AG04450 (cell line): ENCODE measurements at regions not wholly inside any gene's neighbourhood (a gene's known extent, or its start where the extent isn't known, plus 50 kb on each side); places are given as distances from the start of the nearest gene placed in this dataset.

ENCODE experiments used
- CTCF ChIA-PET: fragments of 300-600, 350-600 bp; formaldehyde crosslinking; extraction: SDS; loops from one replicate; lab custom pipeline; 2022; ENCODE audit warnings: antibody characterized with exemption, inconsistent platforms; lab: Charles Lee
- POLR2A ChIA-PET: fragments of 350-600 bp; formaldehyde crosslinking; extraction: SDS; loops from one replicate; lab custom pipeline; 2021; ENCODE audit warnings: antibody characterized with exemption, inconsistent platforms; lab: Yijun Ruan, JAX
- DNase-seq: peaks from one replicate; pipeline ENCODE4 v3.0.0-alpha.2; 2011; ENCODE audit warnings: low read depth, low spot score
- H3K27ac ChIP-seq: one replicate; pipeline ENCODE4 v1.5.1; 2012; ENCODE audit warnings: low read depth, low read length, control low read depth
- H3K27me3 ChIP-seq: one replicate; pipeline ENCODE4 v1.6.0; 2012; ENCODE audit warnings: low read length; ENCODE audit not compliant: control insufficient read depth, insufficient read depth
- H3K4me3 ChIP-seq: 2 replicates; pipeline ENCODE4 v1.5.1; 2011; ENCODE audit warnings: mild to moderate bottlenecking, low read depth, low read length, control low read depth
- H3K9me3 ChIP-seq: 2 replicates; pipeline ENCODE4 v1.5.1; 2012; ENCODE audit warnings: low read length; ENCODE audit not compliant: control insufficient read depth, insufficient read depth
- TF ChIP-seq, protein P1 (sequence below): IDR thresholded peaks from 2 replicates; pipeline ENCODE4 v1.5.1; 2011; ENCODE audit warnings: low read depth, low read length, control low read depth, inconsistent platforms

DNA sequence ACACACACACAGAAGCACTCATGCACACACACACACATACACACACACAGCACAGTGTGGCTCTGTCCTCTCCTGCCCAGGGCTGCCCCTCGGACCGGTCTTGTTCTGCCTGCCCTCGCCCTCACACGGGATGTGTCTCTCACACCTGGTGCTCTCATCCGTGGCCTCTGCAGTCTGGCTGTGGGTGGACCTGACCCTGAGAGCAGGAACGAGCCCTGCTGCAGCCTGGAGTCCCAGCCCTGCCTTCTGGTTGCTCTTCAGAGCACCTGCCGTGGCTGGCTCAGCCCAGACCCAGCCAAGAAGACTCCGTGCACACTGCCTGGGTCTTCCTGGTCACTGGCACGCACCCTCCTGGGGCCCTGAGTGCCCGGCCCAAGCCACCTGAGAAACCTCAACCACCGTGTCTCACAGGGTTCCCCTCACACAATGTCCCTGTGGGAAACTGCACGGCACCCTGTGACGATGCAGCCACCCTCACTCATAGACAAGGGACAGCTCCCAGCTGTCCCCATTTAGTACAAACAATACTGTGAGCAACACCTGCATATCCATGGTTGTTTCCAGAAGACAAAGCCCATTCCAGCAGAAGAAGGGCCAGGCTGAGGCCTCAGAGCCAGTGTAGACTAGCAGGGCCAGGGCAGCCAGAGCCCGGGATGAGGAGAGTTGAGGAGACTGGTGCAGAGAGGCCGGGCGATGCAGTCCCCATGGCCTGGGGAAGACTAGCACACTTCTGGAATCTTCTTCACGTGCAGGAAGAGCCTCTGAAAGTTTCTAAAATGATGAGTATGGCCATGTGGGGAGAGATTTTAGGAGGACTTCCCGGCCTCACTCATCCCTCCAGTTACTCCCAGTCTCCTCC, 234.0 kb downstream of the NPHP4 start:
- peaks cover 42% of the 10 kb centered on the region for H3K9me3 ChIP-seq
- ChIA-PET CTCF (no interaction called here), POLR2A (no interaction called here)
- TF ChIP-seq, protein P1, sequence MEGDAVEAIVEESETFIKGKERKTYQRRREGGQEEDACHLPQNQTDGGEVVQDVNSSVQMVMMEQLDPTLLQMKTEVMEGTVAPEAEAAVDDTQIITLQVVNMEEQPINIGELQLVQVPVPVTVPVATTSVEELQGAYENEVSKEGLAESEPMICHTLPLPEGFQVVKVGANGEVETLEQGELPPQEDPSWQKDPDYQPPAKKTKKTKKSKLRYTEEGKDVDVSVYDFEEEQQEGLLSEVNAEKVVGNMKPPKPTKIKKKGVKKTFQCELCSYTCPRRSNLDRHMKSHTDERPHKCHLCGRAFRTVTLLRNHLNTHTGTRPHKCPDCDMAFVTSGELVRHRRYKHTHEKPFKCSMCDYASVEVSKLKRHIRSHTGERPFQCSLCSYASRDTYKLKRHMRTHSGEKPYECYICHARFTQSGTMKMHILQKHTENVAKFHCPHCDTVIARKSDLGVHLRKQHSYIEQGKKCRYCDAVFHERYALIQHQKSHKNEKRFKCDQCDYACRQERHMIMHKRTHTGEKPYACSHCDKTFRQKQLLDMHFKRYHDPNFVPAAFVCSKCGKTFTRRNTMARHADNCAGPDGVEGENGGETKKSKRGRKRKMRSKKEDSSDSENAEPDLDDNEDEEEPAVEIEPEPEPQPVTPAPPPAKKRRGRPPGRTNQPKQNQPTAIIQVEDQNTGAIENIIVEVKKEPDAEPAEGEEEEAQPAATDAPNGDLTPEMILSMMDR, result no peak
- no peak overlapping the region for H3K4me3 ChIP-seq
- H3K27me3 ChIP-seq, result no peaks in the 10 kb centered on the region
- DNase-seq, result no peak
- H3K27ac ChIP-seq, result no peak overlapping the region

DNA sequence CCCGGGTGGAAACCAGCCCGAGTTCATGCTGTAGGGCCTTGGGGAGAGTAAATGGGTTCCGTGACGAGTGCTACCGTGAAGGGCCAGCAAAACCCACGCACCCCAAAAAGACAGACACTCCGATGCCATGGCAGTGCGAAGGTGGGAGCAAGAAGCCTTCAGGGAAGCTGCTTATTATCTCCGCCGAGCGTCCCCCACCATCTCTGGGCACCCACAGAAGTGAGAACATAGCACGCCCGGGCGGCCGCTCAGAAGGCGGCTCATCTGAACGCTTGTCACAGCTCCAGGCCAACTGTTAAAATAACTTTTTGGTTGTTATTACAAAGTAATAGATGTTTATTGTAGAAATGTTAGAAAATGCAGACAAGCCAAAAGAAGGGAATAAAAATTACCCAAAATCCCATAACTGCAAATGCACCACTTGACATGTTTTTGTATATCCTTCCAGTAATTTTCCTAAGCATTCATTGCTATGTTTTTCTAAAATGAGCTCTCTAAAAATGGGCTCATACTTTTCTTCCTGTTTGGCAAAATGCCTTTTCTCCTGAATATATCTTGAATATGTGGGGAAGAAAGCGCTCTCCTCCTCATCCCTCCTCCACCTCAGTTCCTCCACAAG, 234.9 kb downstream of the NPHP4 start:
- no peaks in the 10 kb centered on the region for H3K27me3 ChIP-seq
- TF ChIP-seq, protein P1, result no peak
- no peak overlapping the region for H3K4me3 ChIP-seq
- DNase-seq, result no peak
- no peak overlapping the region for H3K27ac ChIP-seq
- ChIA-PET CTCF (no interaction called here), POLR2A (no interaction called here)
- H3K9me3 ChIP-seq, result peaks cover 46% of the 10 kb centered on the region

- Histone ChIP-seq H3K9me3 (peaks cover 46% of the 10 kb centered on the region), H3K4me3 (no peak overlapping the region), H3K27ac (no peak overlapping the region), H3K27me3 (no peaks in the 10 kb centered on the region)
- DNase-seq, result no peak
- TF ChIP-seq, protein P1, result no peak
- ChIA-PET POLR2A (no interaction called here), CTCF (no interaction called here)
These were observed 235.6 kb downstream of the NPHP4 start for GRCh38 chr1:5756434-5757186.

DNA sequence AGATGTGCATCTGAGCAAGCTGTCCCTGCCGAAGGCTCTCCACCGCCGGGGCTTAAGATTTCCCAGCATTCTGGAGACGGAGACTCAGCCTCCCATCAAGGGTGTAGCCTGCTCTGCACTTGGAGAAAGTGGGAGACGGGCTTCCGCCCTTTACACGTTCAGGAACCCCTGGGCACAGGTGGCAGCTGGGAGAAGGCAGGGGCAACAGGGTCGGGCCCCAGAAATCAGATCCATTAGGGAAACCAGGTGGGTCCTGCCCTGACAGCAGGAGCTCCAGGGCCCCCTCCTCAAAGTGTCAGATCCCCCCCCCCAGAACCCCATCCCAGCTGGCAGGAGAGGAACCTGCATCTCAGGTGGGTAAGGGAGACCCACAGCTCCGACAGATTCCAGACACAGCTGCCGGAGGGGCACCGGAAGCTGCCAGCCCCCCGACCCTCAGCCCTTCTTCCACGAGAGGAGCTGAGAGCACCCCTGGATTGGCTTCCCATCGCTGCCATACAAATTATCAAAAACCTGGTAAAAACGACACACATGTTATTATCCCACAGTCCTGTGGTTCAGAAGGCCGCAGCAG, 236.6 kb downstream of the NPHP4 start:
- peaks cover 51% of the 10 kb centered on the region for H3K9me3 ChIP-seq
- H3K27me3 ChIP-seq, result no peaks in the 10 kb centered on the region
- H3K4me3 ChIP-seq, result no peak overlapping the region
- POLR2A ChIA-PET, result no interaction called here
- no peak for DNase-seq
- CTCF ChIA-PET, result no interaction called here
- no peak overlapping the region for H3K27ac ChIP-seq
- TF ChIP-seq, protein P1, result no peak
